K562 (cell line): ENCODE measurements at regions not wholly inside any gene's neighbourhood (a gene's known extent, or its start where the extent isn't known, plus 50 kb on each side); places are given as distances from the start of the nearest gene placed in this dataset.
"Not testable (repeated sequence)": the region's sequence is repeated elsewhere in the genome, so short reads cannot be mapped to it uniquely, and the experiment has no call there.

Experiments used
- ATAC-seq: fragments of 200-7000 bp; cut with Tn5 transposase; 3 replicates; pipeline ENCODE4 v1.9.1; 2020; ENCODE audit warnings: moderate library complexity
- BruUV-seq: library from RNA; stranded (reverse); fragments of 400-500 nt; replicated peaks from 2 replicates; lab custom pipeline; 2021; lab: Mats Ljungman, UMichigan
- CTCF ChIA-PET: fragments of 300-600 bp; formaldehyde crosslinking; extraction: SDS; loops from one replicate; lab custom pipeline; 2021; ENCODE audit warnings: low intra/inter-chr PET ratio; lab: Yijun Ruan, JAX
- POLR2A ChIA-PET: fragments of 300-600, 350-650 bp; sonication (Branson Sonifier 250); formaldehyde crosslinking; extraction: SDS; loops from one replicate; lab custom pipeline; 2021; ENCODE audit warnings: antibody characterized with exemption, inconsistent platforms; lab: Yijun Ruan, JAX
- DNase-seq, 4 experiments: peaks; one replicate each; pipeline versions ENCODE4 v3.0.0 to v3.0.0-alpha.2; 2011 to 2018; ENCODE audit warnings: low spot score in 3 of 4, mixed read lengths in 3 of 4; ENCODE audit errors: extremely low read depth in 1 of 4
- FAIRE-seq: peaks from 2 replicates; lab custom pipeline; 2011; peaks lifted over from hg19 to GRCh38; lab: Jason Lieb, UNC
- H2AFZ ChIP-seq: 2 replicates; pipeline ENCODE4 v1.6.0; 2011; ENCODE audit warnings: low read depth, low read length, control low read depth, inconsistent platforms
- H3K27ac ChIP-seq: fragments of 200-600 bp; 3 replicates; pipeline ENCODE4 v1.8.0; 2011; ENCODE audit warnings: low read depth, mild to moderate bottlenecking, control low read depth, inconsistent platforms, low read length, moderate library complexity, mixed read lengths; ENCODE audit errors: extremely low read depth
- H3K27me3 ChIP-seq, 2 experiments: fragments of 300-600 bp in 1 of 2; 2 replicates in 1 of 2; 3 replicates in 1 of 2; pipeline versions ENCODE4 v1.6.0 to v1.8.0; 2011; ENCODE audit warnings: inconsistent platforms in 2 of 2, low read length in 2 of 2, mild to moderate bottlenecking in 1 of 2, mixed read lengths in 1 of 2, moderate library complexity in 1 of 2; ENCODE audit not compliant: control insufficient read depth in 2 of 2, insufficient read depth in 2 of 2
- H3K36me3 ChIP-seq: fragments of 300-600 bp; 3 replicates; pipeline ENCODE4 v1.8.0; 2011; ENCODE audit warnings: mild to moderate bottlenecking, low read length, inconsistent platforms; ENCODE audit not compliant: control insufficient read depth, insufficient read depth
- H3K4me1 ChIP-seq, 2 experiments: fragments of 200-600 bp in 1 of 2; replicated peaks in 1 of 2; 2 replicates in 1 of 2; 3 replicates in 1 of 2; pipeline versions ENCODE4 v1.5.1 to v1.8.0; 2011; ENCODE audit warnings: inconsistent platforms in 2 of 2, low read length in 2 of 2, mild to moderate bottlenecking in 1 of 2, mixed read lengths in 1 of 2, moderate library complexity in 1 of 2; ENCODE audit not compliant: control insufficient read depth in 2 of 2, insufficient read depth in 2 of 2
- H3K4me2 ChIP-seq: 2 replicates; pipeline ENCODE4 v1.6.1; 2011; ENCODE audit warnings: low read length, control low read depth, inconsistent platforms, mixed read lengths; ENCODE audit not compliant: insufficient read depth
- H3K4me3 ChIP-seq: fragments of 200-600 bp; sonication (generic), shearing (Covaris generic); 2 replicates; pipeline ENCODE4 v1.5.1; 2016; ENCODE audit warnings: control low read depth, inconsistent platforms
- H3K79me2 ChIP-seq: fragments of 200-600 bp; 3 replicates; pipeline ENCODE4 v1.8.0; 2011; ENCODE audit warnings: low read length, inconsistent platforms; ENCODE audit not compliant: control insufficient read depth, insufficient read depth
- H3K9ac ChIP-seq, 2 experiments: 2 replicates each; pipeline versions ENCODE4 v1.6.0 to v1.6.1; 2011; ENCODE audit warnings: low read depth in 2 of 2, low read length in 2 of 2, control low read depth in 1 of 2, inconsistent platforms in 1 of 2, mild to moderate bottlenecking in 1 of 2, mixed read lengths in 1 of 2; ENCODE audit not compliant: insufficient read depth in 1 of 2
- H3K9me1 ChIP-seq: one replicate; pipeline ENCODE4 v1.6.0; 2011; ENCODE audit warnings: inconsistent platforms, mild to moderate bottlenecking, low read length, moderate library complexity; ENCODE audit not compliant: control insufficient read depth, insufficient read depth
- H3K9me3 ChIP-seq: replicated peaks from 2 replicates; pipeline ENCODE4 v1.5.1; 2011; ENCODE audit warnings: low read depth, low read length, inconsistent platforms; ENCODE audit not compliant: control insufficient read depth, insufficient read depth
- H4K20me1 ChIP-seq: replicated peaks from 2 replicates; pipeline ENCODE4 v1.6.1; 2011; ENCODE audit warnings: low read length, inconsistent platforms, mixed read lengths; ENCODE audit not compliant: control insufficient read depth, insufficient read depth
- NELFE ChIP-seq: IDR thresholded peaks from 2 replicates; pipeline ENCODE4 v1.6.1; 2011; ENCODE audit warnings: mild to moderate bottlenecking; ENCODE audit not compliant: insufficient read depth, insufficient read length
- NR0B1 ChIP-seq: fragments of 450-650 bp; IDR thresholded peaks from one replicate; pipeline ENCODE4 v1.6.1; 2018; ENCODE audit warnings: mild to moderate bottlenecking, moderate library complexity; ENCODE audit not compliant: partially characterized antibody
- RBM15 ChIP-seq: fragments of 200-400 bp; formaldehyde crosslinking; IDR thresholded peaks from 2 replicates; pipeline ENCODE4 v1.6.1; 2018; ENCODE audit warnings: mild to moderate bottlenecking, low read length, moderate library complexity; ENCODE audit not compliant: insufficient read depth
- ZNF133 ChIP-seq: fragments of 250-450 bp; sonication (Bioruptor Pico); IDR thresholded peaks from 2 replicates; pipeline ENCODE4 v1.4.0; 2020; ENCODE audit warnings: mild to moderate bottlenecking
- ZNF140 ChIP-seq: fragments of 250-450 bp; sonication (Bioruptor Pico); IDR thresholded peaks from 2 replicates; pipeline ENCODE4 v1.8.0; 2021; ENCODE audit warnings: moderate library complexity, mild to moderate bottlenecking, inconsistent platforms
- ZNF232 ChIP-seq: sonication (generic); formaldehyde crosslinking; IDR thresholded peaks from 2 replicates; pipeline ENCODE4 v1.8.0; 2022; ENCODE audit warnings: mild to moderate bottlenecking, missing genetic modification reagents
- ZNF239 ChIP-seq: fragments of 250-450 bp; sonication (Bioruptor Pico); IDR thresholded peaks from 2 replicates; pipeline ENCODE4 v1.4.0; 2020; ENCODE audit warnings: mild to moderate bottlenecking
- ZNF551 ChIP-seq: fragments of 250-450 bp; sonication (Bioruptor Pico); IDR thresholded peaks from 2 replicates; pipeline ENCODE4 v1.5.0; 2021; ENCODE audit warnings: mild to moderate bottlenecking, moderate library complexity
- WGBS: fragments of 100-300 bp; shearing (Covaris generic); methylation state at CpG from one replicate; pipeline ENCODE4 v1.1.6; 2016; ENCODE audit warnings: low coverage, mixed read lengths; ENCODE audit not compliant: insufficient coverage; ENCODE audit errors: missing lambda C conversion rate; 5-methylcytosine and 5-hydroxymethylcytosine counted together
- in situ Hi-C: fragments of 300-500 bp; cut with MboI; formaldehyde crosslinking; loops from 4 replicates; pipeline ENCODE4 v1.15.0; 2018; ENCODE audit warnings: inconsistent platforms, mixed read lengths
- intact Hi-C: fragments of 100-400 bp; cut with micrococcal nuclease; formaldehyde crosslinking; loops from 2 replicates; pipeline ENCODE4 v1.14.2; 2022

GRCh38 chr20:52032304-52032683, 159.3 kb downstream of the ZFP64 start:
- CTCF ChIA-PET, H3K27ac ChIP-seq, in situ Hi-C loops, H3K9ac ChIP-seq, H3K4me2 ChIP-seq, BruUV-seq, H3K4me3 ChIP-seq, H3K36me3 ChIP-seq, H4K20me1 ChIP-seq, ATAC-seq, H3K9me3 ChIP-seq, H3K4me1 ChIP-seq, intact Hi-C loops, DNase-seq, FAIRE-seq, H3K79me2 ChIP-seq, H3K9me1 ChIP-seq: not testable (repeated sequence)
- peaks cover 2 to 12% of the 10 kb centered on the region in 2 experiments; a peak in 2 of 5 replicates for H3K27me3 ChIP-seq
- POLR2A ChIA-PET = interaction anchor here (0.6 kb wide), 1 partner anchor 338 kb away, joined by 3 read pairs; no protein-coding TSS in a partner anchor
- WGBS = 7% methylated on average over 7 of the region's 7 CpGs
- H2AFZ ChIP-seq = 0 out of 2 replicates have a peak overlapping the region, but pooled peaks have one; percentile 32

GRCh38 chr20:52031563-52032303, 159.8 kb downstream of the ZFP64 start:
- ChIA-PET CTCF (no interaction called here), POLR2A (interaction anchor here (0.6 kb wide), 1 partner anchor 337 kb away, joined by 3 read pairs; no protein-coding TSS in a partner anchor)
- no peaks in the 10 kb centered on the region for H3K9me1 ChIP-seq
- FAIRE-seq (no peak), ATAC-seq (no peak), DNase-seq (no peak)
- 0 out of 2 replicates have a peak overlapping the region, but pooled peaks have one; percentile 32 for H2AFZ ChIP-seq
- in situ Hi-C loops = no loop called here
- no peak overlapping the region for H3K9ac ChIP-seq
- peaks cover 2 to 12% of the 10 kb centered on the region in 2 experiments; a peak in 2 of 5 replicates for H3K27me3 ChIP-seq
- 8% methylated on average over 14 of the region's 14 CpGs for WGBS
- no peak overlapping the region for H3K4me3 ChIP-seq
- no peaks in the 10 kb centered on the region for H3K36me3 ChIP-seq
- H3K9me3 ChIP-seq = no peaks in the 10 kb centered on the region
- H4K20me1 ChIP-seq = no peaks in the 10 kb centered on the region
- no peaks in the 10 kb centered on the region for H3K79me2 ChIP-seq
- no peak overlapping the region for H3K27ac ChIP-seq
- no peaks in the 10 kb centered on the region; a peak in 1 of 5 replicates for H3K4me1 ChIP-seq
- no peak overlapping the region for H3K4me2 ChIP-seq
- no TSS peak for BruUV-seq
- no peak for TF ChIP-seq ZNF232
- no peak for TF ChIP-seq ZNF140 (CRISPR knock-in tag)
- no peak for TF ChIP-seq ZNF239 (CRISPR knock-in tag)
- TF ChIP-seq ZNF133 = no peak
- no peak for TF ChIP-seq NR0B1
- no peak for TF ChIP-seq ZNF551
- no peak for TF ChIP-seq RBM15
- TF ChIP-seq NELFE = no peak
- intact Hi-C loops = no loop called here
